ENCODE measurements at regions not wholly inside any gene's neighbourhood (a gene's known extent, or its start where the extent isn't known, plus 50 kb on each side); places are given as distances from the start of the nearest gene placed in this dataset.

DNA sequence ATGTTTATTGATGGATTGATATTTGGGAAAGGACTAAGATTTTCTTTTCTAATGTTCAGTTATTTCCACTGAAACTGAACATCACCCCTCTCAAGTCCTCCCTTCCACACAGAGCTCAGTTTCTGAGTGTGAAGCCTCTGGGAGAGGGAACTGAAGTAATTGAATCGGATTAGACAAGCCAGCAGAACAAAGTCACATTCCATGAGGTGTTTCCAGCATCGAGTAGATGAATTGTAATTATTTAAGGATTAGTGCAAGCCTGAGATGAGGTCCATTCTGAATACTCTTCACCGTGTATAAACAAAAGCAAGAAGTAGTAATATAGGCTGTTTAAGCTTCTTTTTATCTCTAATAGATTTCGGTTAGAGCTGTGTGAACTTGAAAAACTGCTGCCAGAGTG is 2060.5 kb downstream of the MAT2B start:
- TF ChIP-seq, protein P1, sequence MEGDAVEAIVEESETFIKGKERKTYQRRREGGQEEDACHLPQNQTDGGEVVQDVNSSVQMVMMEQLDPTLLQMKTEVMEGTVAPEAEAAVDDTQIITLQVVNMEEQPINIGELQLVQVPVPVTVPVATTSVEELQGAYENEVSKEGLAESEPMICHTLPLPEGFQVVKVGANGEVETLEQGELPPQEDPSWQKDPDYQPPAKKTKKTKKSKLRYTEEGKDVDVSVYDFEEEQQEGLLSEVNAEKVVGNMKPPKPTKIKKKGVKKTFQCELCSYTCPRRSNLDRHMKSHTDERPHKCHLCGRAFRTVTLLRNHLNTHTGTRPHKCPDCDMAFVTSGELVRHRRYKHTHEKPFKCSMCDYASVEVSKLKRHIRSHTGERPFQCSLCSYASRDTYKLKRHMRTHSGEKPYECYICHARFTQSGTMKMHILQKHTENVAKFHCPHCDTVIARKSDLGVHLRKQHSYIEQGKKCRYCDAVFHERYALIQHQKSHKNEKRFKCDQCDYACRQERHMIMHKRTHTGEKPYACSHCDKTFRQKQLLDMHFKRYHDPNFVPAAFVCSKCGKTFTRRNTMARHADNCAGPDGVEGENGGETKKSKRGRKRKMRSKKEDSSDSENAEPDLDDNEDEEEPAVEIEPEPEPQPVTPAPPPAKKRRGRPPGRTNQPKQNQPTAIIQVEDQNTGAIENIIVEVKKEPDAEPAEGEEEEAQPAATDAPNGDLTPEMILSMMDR (IDR thresholded peaks at IDR 0.05; ENCODE audit: poor library complexity) = no peak
- no peak for TF ChIP-seq EZH2 (IDR thresholded peaks at IDR 0.05; ENCODE audit: borderline replicate concordance)
- TF ChIP-seq EZH2phosphoT487 (IDR thresholded peaks at IDR 0.05; ENCODE audit: low read depth, severe bottlenecking, unreplicated experiment) = no peak
- H3K4me1 ChIP-seq (ENCODE audit: insufficient read depth) = no peaks in the 10 kb centered on the region
- no peaks in the 10 kb centered on the region for H3K36me3 ChIP-seq (replicated peaks; ENCODE audit: insufficient read depth, low read depth)
- no peaks in the 10 kb centered on the region for H4K20me1 ChIP-seq (ENCODE audit: insufficient read depth, poor library complexity, severe bottlenecking)
- H3K9me2 ChIP-seq (replicated peaks; ENCODE audit: insufficient read depth) = no peaks in the 10 kb centered on the region
- H3K27me3 ChIP-seq = no peaks in the 10 kb centered on the region
- 54% methylated on average over 4 of the region's 4 CpGs for WGBS (ENCODE audit: low lambda C conversion rate, missing lambda C conversion rate)
- H3K4me2 ChIP-seq = no peak overlapping the region
- DNase-seq (ENCODE audit: low spot score) = no peak
- no peaks in the 10 kb centered on the region for H3K79me2 ChIP-seq
- H3K4me3 ChIP-seq = no peak overlapping the region
- H3K9me3 ChIP-seq (ENCODE audit: low read depth) = no peaks in the 10 kb centered on the region
- no peak overlapping the region for H2AFZ ChIP-seq
- no peak overlapping the region for H3K27ac ChIP-seq

DNA sequence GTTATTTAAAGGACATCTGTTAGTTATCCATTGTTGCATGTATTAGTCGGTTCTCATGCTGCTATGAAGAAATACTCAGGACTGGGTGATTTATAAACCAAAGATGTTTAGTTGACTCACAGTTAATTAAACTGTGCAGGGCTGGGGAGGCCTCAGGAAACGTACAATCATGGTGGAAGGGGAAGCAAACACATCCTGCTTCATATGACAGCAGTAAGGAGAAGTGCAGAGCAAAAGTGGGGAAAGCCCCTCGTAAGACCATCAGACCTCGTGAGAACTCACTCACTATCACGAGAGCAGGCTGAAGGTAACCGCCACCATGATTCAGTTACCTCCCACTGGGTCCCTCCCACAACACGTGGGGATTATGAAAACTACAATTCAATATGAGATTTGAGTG is 2064.1 kb downstream of the MAT2B start:
- H2AFZ ChIP-seq = no peak overlapping the region
- H4K20me1 ChIP-seq (ENCODE audit: insufficient read depth, poor library complexity, severe bottlenecking) = no peaks in the 10 kb centered on the region
- no peaks in the 10 kb centered on the region for H3K79me2 ChIP-seq
- no peaks in the 10 kb centered on the region for H3K9me2 ChIP-seq (replicated peaks; ENCODE audit: insufficient read depth)
- TF ChIP-seq, protein P1 (IDR thresholded peaks at IDR 0.05; ENCODE audit: poor library complexity) = no peak
- no peak for TF ChIP-seq EZH2 (IDR thresholded peaks at IDR 0.05; ENCODE audit: borderline replicate concordance)
- no peak for TF ChIP-seq EZH2phosphoT487 (IDR thresholded peaks at IDR 0.05; ENCODE audit: low read depth, severe bottlenecking, unreplicated experiment)
- no peak for DNase-seq (ENCODE audit: low spot score)
- no peak overlapping the region for H3K4me2 ChIP-seq
- no peak overlapping the region for H3K27ac ChIP-seq
- no peak overlapping the region for H3K4me3 ChIP-seq
- 80% methylated on average over 7 of the region's 7 CpGs for WGBS (ENCODE audit: low lambda C conversion rate, missing lambda C conversion rate)
- no peaks in the 10 kb centered on the region for H3K9me3 ChIP-seq (ENCODE audit: low read depth)
- no peaks in the 10 kb centered on the region for H3K36me3 ChIP-seq (replicated peaks; ENCODE audit: insufficient read depth, low read depth)
- H3K27me3 ChIP-seq = no peaks in the 10 kb centered on the region
- H3K4me1 ChIP-seq (ENCODE audit: insufficient read depth) = no peaks in the 10 kb centered on the region

- TF ChIP-seq, protein P1 (IDR thresholded peaks at IDR 0.05; ENCODE audit: poor library complexity) = no peak
- no peak for TF ChIP-seq EZH2 (IDR thresholded peaks at IDR 0.05; ENCODE audit: borderline replicate concordance)
- no peak for TF ChIP-seq EZH2phosphoT487 (IDR thresholded peaks at IDR 0.05; ENCODE audit: low read depth, severe bottlenecking, unreplicated experiment)
- Histone ChIP-seq H3K4me3 (no peak overlapping the region), H3K4me1 (ENCODE audit: insufficient read depth) (no peaks in the 10 kb centered on the region), H3K9me3 (ENCODE audit: low read depth) (no peaks in the 10 kb centered on the region), H4K20me1 (ENCODE audit: insufficient read depth, poor library complexity, severe bottlenecking) (no peaks in the 10 kb centered on the region), H3K27me3 (no peaks in the 10 kb centered on the region), H3K4me2 (no peak overlapping the region), H3K36me3 (replicated peaks; ENCODE audit: insufficient read depth, low read depth) (no peaks in the 10 kb centered on the region), H2AFZ (no peak overlapping the region), H3K79me2 (no peaks in the 10 kb centered on the region), H3K27ac (no peak overlapping the region), H3K9me2 (replicated peaks; ENCODE audit: insufficient read depth) (no peaks in the 10 kb centered on the region)
- no peak for DNase-seq (ENCODE audit: low spot score)
- 82% methylated on average over 4 of the region's 4 CpGs for WGBS (ENCODE audit: low lambda C conversion rate, missing lambda C conversion rate)
These were observed 2068.0 kb downstream of the MAT2B start for GRCh38 chr5:165573445-165573844.

DNA sequence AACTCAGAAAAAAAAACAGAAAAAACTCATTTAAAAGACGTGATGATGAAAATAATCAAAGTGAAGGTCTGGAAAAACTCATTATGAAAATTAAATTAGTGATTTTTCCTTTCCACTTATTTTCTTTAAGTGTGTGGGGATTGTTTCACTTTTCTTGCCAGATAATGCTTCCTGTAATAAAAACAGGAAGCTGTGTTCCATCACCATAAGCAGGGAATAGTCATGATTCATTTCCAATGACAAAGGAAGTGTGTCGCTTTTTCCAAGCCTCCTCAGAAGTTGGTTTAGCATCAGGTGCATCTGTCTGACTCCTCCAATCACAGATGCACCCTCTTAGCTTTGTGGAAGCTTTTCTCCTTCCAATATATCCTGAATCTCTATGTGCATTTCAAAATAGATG is 2068.7 kb downstream of the MAT2B start:
- Histone ChIP-seq H3K27ac (no peak overlapping the region), H3K36me3 (replicated peaks; ENCODE audit: insufficient read depth, low read depth) (no peaks in the 10 kb centered on the region), H3K27me3 (no peaks in the 10 kb centered on the region), H3K4me2 (no peak overlapping the region), H3K79me2 (no peaks in the 10 kb centered on the region), H2AFZ (no peak overlapping the region), H3K9me2 (replicated peaks; ENCODE audit: insufficient read depth) (no peaks in the 10 kb centered on the region), H3K4me1 (ENCODE audit: insufficient read depth) (no peaks in the 10 kb centered on the region), H4K20me1 (ENCODE audit: insufficient read depth, poor library complexity, severe bottlenecking) (no peaks in the 10 kb centered on the region), H3K4me3 (no peak overlapping the region), H3K9me3 (ENCODE audit: low read depth) (no peaks in the 10 kb centered on the region)
- DNase-seq (ENCODE audit: low spot score) = no peak
- 80% methylated on average over 2 of the region's 2 CpGs for WGBS (ENCODE audit: low lambda C conversion rate, missing lambda C conversion rate)
- TF ChIP-seq EZH2phosphoT487 (IDR thresholded peaks at IDR 0.05; ENCODE audit: low read depth, severe bottlenecking, unreplicated experiment) = no peak
- no peak for TF ChIP-seq EZH2 (IDR thresholded peaks at IDR 0.05; ENCODE audit: borderline replicate concordance)

Data from hepatocyte (in vitro differentiated cells).